Suppressor macrophage treated with lipopolysaccharide for 4 hours (primary cell): ENCODE measurements at regions not wholly inside any gene's neighbourhood (a gene's known extent, or its start where the extent isn't known, plus 50 kb on each side); places are given as distances from the start of the nearest gene placed in this dataset.
"Not testable (repeated sequence)": the region's sequence is repeated elsewhere in the genome, so short reads cannot be mapped to it uniquely, and the experiment has no call there.

ENCODE experiments used
- DNase-seq: peaks from one replicate; pipeline ENCODE4 v3.0.0-alpha.2; 2020

GRCh38 chr4:110850461-110851442 lies 227.9 kb upstream of the PITX2 start:
- no peak for DNase-seq

GRCh38 chr4:110851989-110852388 lies 229.1 kb upstream of the PITX2 start:
- no peak for DNase-seq

DNA sequence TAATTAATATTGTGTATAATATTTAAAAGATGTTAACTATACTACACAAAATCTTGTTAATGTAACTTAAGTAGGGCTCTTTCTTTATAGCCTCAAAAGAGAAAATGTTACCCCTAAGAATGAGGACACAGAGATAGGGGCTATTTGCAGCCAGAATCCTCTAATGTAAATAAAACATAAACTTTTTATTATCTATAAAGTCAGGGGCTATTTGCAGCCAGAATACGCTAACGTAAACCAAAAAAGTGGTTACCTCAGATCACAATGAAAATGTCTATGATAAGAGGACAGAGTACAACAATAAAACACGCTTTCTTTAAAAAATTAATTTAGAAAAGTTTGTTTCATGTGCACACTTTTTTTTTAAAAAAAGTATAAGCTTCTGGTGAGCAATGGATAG lies 229.9 kb upstream of the PITX2 start:
- no peak for DNase-seq

DNA sequence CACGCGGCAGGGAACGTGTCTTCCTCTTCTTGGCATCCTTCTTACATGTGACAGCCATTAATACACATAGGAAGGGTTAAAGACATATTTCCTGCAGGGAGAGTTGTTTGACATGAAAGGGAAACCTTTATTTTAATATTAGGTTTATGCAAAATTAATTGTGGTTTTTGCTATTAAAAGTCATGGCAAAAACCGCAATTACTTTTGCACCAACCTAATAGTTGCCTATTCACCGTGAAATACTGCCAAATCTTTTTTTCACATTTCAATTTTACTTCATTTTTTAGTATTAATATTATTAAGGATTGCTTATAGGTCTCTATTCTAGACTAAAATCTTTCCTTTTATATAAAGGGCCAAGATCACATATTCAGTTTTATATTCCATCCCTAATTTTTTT lies 230.4 kb upstream of the PITX2 start:
- DNase-seq, result no peak

DNA sequence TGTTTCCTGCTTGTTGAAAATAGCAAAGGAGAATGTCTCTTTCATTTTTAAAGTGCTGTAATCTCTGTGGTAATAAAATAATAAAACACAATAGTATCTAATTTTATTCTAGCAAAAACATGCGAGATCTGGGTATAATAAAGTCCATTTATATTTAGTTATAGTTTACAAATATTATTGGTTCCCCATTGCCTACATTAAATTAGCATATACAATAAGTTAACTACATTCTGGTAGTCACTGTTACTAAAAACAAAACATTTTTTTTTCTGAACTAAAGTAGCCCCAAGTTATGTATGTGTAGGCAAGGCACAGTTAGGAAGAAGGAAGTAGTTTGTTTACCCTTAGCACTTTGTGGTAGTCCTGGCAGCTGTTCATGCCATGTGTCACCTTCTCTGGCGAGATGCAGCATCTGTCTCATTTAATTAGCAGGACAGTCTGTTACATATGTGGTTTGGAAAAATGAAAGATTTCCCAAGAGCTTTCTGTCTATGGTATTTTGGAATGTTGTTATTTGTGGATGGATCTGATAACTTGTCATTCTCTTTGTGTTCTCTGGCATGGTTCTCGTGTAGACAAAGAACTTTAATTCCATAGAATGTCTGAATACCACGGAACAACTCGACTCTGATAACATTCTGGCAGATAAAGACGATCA lies 231.3 kb upstream of the PITX2 start:
- DNase-seq, result no peak

DNA sequence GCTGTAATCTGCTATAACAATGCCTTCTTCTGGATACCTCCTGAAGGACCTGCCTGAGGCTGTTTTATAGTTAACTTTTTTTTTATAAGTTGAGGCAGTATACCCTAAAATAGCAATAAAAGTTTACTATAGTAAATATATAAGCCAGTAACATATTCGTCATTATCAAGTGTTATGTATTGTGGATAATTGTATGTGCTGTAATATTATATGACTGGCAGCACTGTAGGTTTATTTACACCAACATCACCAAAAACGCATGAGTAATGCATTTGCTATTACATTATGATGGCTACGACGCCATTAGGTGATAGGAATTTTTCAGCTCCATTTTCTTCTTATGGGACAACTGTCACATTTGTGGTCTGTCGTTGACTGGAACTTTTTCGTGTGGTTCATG lies 237.2 kb upstream of the PITX2 start:
- DNase-seq, result no peak

DNA sequence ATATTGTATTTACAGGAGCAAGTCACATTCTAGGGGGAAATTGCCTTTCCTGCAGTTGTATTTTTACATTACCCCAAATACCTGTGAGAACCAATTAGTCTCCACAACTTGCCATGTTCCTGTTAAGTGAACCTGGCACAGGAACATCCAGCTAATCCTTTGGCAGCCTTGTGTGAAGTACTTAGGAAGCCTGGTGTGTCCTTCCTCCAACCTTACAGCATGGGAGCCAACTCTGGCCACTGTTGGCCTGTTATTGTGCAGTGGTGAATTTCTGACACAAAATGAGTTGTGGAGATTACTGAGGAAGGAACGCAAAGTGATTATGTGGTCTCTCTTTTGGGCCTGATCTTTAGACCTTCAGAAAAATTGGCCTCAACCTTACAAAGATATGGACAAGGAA lies 238.0 kb upstream of the PITX2 start:
- no peak for DNase-seq

- DNase-seq, result no peak
These were observed 242.9 kb upstream of the PITX2 start for GRCh38 chr4:110865611-110866259.

DNA sequence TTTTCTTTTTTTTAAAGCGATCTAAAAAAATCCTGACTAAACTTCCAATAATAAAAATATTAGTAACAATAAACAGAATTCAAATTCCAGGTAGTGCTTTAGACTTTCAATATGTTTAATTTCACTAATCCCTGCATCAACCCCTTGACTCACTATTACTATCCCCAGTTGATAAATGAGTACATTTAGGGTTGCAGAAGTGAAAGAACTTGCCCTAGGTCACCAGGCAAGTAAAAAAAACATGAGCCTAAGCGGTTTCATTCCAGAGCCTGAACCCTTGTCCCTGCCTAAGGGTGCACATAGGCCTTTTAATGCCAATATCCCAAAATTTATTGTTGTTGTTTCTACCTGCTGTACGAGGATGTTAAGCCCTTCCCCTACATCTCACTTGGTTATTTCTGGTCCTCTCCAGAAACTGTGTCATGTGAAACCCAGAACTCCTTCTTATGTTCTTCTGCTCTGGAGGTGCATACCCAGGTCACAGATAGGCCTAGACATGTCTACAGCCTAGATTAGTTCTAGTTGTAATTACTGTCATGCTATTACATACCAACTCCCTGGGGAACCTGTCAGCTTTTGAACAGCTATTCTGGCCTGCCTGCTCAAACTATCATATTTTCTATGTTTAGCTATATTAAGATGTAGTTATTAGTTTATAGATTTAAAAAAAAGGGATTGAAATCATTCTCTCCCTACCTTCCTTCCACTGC lies 244.5 kb upstream of the PITX2 start:
- DNase-seq, result no peak

GRCh38 chr4:110867981-110868720 lies 245.3 kb upstream of the PITX2 start:
- no peak for DNase-seq

DNA sequence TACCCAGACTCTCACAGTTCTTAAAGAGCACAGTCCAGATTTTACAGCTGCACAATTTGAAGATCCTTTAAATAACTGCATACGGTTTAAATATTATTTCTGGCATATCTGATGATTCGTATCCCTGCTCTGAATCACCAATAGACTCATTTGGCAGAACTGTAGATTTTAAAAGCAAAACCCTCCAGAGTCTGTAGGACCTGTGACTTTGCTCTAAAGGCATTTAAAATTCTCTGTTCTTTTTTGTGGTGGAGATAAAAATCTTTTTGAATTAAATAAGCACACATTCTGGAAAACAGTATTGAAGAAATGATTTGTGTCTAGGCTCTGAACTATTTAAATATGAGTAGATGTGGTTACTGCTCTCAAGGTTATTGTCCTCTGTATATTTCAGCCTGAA lies 246.2 kb upstream of the PITX2 start:
- no peak for DNase-seq

DNA sequence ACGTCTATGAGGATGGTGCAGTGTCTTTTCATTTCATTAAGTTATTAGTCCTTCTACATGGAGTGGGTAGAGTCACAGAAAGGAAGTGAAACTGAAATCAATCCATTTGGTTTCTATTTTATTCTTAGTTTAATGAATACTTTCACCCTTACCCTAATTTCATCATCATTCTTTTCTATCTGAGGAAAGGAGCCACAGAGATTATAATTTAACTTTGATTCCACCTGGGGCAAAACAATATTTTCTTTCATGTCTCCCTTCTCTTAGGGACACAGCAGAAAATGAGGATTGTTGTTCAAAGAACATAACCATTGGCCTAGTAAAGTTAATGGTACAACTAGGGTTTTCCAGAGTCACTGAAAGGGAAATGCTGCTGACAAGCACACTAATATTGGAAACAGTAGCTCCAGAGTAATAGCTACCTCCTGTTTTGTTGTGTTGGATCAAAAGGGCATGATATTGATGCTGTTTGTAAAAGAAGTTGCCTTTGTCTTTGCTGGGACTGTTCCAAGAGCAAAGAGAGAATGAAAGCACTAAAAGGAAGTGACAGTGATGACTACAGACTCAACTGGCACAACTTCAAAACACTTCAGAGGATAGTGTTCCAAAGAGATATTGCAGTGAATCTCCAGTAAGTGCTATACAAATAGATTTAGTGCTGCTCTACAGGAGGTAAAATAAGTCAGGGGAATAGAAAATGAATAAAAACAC lies 247.1 kb upstream of the PITX2 start:
- peak; percentile 31 for DNase-seq

DNA sequence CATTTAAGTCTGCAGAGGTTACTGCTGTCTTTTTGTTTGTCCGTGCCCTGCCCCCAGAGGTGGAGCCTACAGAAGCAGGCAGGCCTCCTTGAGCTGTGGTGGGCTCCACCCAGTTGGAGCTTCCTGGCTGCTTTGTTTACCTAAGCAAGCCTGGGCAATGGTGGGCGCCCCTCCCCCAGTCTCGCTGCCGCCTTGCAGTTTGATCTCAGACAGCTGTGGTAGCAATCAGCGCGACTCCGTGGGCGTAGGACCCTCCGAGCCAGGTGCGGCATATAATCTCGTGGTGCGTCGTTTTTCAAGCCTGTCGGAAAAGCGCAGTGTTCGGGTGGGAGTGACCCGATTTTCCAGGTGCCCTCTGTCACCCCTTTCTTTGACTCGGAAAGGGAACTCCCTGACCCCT lies 253.3 kb upstream of the PITX2 start:
- DNase-seq, result not testable (repeated sequence)

- no peak for DNase-seq
These were observed 254.0 kb upstream of the PITX2 start for GRCh38 chr4:110876866-110877265.

- no peak for DNase-seq
These were observed 255.0 kb upstream of the PITX2 start for GRCh38 chr4:110877778-110878370.

DNA sequence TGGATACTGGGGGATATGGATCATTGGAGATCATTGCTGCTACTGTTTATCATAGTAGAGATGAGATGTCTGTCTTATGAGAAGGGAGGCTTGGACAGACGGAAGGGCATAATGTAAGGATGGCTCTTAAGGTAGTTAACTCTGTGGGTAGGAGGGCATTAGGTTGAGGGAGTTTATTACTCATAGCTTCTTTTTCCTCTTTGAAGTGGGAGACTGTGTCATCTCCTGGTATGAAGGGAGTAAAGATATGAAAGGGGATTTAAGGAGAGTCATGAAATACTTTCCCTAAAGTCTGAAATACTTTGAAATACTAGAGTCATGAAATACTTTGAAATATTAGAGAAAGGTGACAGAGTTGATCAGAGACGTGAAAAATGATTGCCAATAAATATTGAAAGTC lies 255.5 kb upstream of the PITX2 start:
- DNase-seq, result no peak

DNA sequence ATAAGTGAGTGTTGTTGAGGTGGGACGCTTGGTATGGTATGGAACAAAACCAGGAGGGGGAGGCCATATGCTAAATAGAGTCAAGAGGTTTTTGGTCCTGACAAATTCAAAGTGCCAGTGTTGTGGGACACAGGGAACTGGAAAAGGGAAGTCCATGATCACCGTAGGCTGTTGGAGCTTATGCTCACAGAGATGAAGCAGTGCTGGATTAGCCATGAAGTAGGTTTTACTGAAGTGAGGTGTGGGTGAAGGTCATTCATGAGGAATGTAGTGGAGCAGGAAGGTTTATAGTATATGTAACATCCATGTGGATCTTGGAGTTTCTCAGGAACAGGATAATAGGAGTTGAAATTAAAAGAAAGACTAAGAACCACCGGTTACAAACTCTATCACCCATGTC lies 256.1 kb upstream of the PITX2 start:
- DNase-seq, result no peak

DNA sequence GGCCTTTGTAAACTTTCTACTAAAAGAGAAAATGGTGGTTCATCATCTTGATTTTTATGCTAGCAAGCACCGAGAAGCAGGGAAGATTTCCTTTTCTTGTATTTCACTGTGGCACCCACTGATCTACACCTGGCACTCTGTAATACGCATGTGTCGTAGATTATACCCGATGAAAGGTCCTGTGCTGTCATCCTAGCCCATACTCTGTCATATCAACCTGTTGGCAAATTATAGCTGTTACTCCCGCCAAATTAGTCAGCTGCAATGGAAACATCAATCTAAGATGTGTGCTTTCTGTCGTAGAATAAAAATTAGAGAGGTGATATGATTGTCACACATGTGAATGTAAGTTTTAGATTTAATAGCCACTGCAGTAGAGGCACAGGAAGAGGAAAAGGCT lies 263.4 kb upstream of the PITX2 start:
- no peak for DNase-seq

- DNase-seq, result no peak
These were observed 264.0 kb upstream of the PITX2 start for GRCh38 chr4:110886856-110887255.

GRCh38 chr4:110897784-110898183 lies 274.9 kb upstream of the PITX2 start:
- DNase-seq, result no peak

- DNase-seq, result no peak
These were observed 275.4 kb upstream of the PITX2 start for GRCh38 chr4:110898290-110898689.
